HFFc6 (cell line): ENCODE measurements at regions not wholly inside any gene's neighbourhood (a gene's known extent, or its start where the extent isn't known, plus 50 kb on each side); places are given as distances from the start of the nearest gene placed in this dataset.
A peak's percentile ranks its signal among the peaks of the same experiment; 100 is the strongest.

Source experiments
- DNase-seq: peaks from one replicate; pipeline ENCODE4 v3.0.0-alpha.2; 2018
- H3K27ac Mint-ChIP-seq: 2 replicates; pipeline ENCODE4 v1.8.0; 2020; ENCODE audit warnings: mild to moderate bottlenecking, mixed read lengths
- H3K27me3 Mint-ChIP-seq: 2 replicates; pipeline ENCODE4 v1.8.0; 2021; ENCODE audit warnings: mild to moderate bottlenecking, moderate library complexity, mixed read lengths; ENCODE audit not compliant: insufficient read depth
- H3K36me3 Mint-ChIP-seq: 2 replicates; pipeline ENCODE4 v1.8.0; 2021; ENCODE audit warnings: low read depth, mixed read lengths
- H3K4me1 Mint-ChIP-seq: 2 replicates; pipeline ENCODE4 v1.8.0; 2020; ENCODE audit warnings: low read depth, mixed read lengths
- H3K4me3 Mint-ChIP-seq: 2 replicates; pipeline ENCODE4 v1.8.0; 2020; ENCODE audit warnings: mild to moderate bottlenecking, moderate library complexity, mixed read lengths
- H3K9me3 Mint-ChIP-seq: 2 replicates; pipeline ENCODE4 v1.8.0; 2020; ENCODE audit warnings: mild to moderate bottlenecking, mixed read lengths
- CTCF ChIP-seq: fragments of 200-600 bp; sonication (generic); IDR thresholded peaks from 2 replicates; pipeline ENCODE4 v1.5.0; 2021; ENCODE audit warnings: antibody characterized with exemption, mild to moderate bottlenecking

GRCh38 chr12:124422570-124423523, 128.0 kb downstream of the RFLNA start:
- Mint-ChIP-seq H3K9me3 (no peaks in the 10 kb centered on the region), H3K27me3 (peaks cover 8% of the 10 kb centered on the region), H3K27ac (peak overlapping the region; percentile 91), H3K4me1 (peaks cover 29% of the 10 kb centered on the region), H3K36me3 (peaks cover 36% of the 10 kb centered on the region), H3K4me3 (peak overlapping the region; percentile 73)
- TF ChIP-seq CTCF, result no peak
- DNase-seq, result peak; percentile 83

- DNase-seq, result no peak
- H3K9me3 Mint-ChIP-seq, result no peaks in the 10 kb centered on the region
- peaks cover 29% of the 10 kb centered on the region for H3K4me1 Mint-ChIP-seq
- no peak for TF ChIP-seq CTCF
- 0 out of 2 replicates have a peak overlapping the region, but pooled peaks have one; percentile 73 for H3K4me3 Mint-ChIP-seq
- peaks cover 39% of the 10 kb centered on the region for H3K36me3 Mint-ChIP-seq
- H3K27me3 Mint-ChIP-seq, result peaks cover 6% of the 10 kb centered on the region
- no peak overlapping the region; the same call in 1 of the 2 replicates for H3K27ac Mint-ChIP-seq
Measured at GRCh38 chr12:124422142-124422569, 127.3 kb downstream of the RFLNA start.

GRCh38 chr12:124420996-124421674, 126.2 kb downstream of the RFLNA start:
- no peak overlapping the region; the same call in 1 of the 2 replicates for H3K4me3 Mint-ChIP-seq
- no peak for TF ChIP-seq CTCF
- peaks cover 42% of the 10 kb centered on the region for H3K36me3 Mint-ChIP-seq
- peak overlapping the region; percentile 18; the same call in 1 of the 2 replicates for H3K27ac Mint-ChIP-seq
- peaks cover 33% of the 10 kb centered on the region for H3K4me1 Mint-ChIP-seq
- H3K27me3 Mint-ChIP-seq, result peaks cover 6% of the 10 kb centered on the region
- no peaks in the 10 kb centered on the region for H3K9me3 Mint-ChIP-seq
- DNase-seq, result no peak

GRCh38 chr12:124420041-124420995, 125.4 kb downstream of the RFLNA start:
- TF ChIP-seq CTCF, result no peak
- H3K4me3 Mint-ChIP-seq, result no peak overlapping the region
- H3K36me3 Mint-ChIP-seq, result peaks cover 35% of the 10 kb centered on the region
- H3K9me3 Mint-ChIP-seq, result no peaks in the 10 kb centered on the region
- H3K27ac Mint-ChIP-seq, result no peak overlapping the region
- H3K27me3 Mint-ChIP-seq, result peaks cover 7% of the 10 kb centered on the region
- DNase-seq, result no peak
- peaks cover 33% of the 10 kb centered on the region for H3K4me1 Mint-ChIP-seq
